Vagina (tissue), 2 donors: ENCODE measurements at regions not wholly inside any gene's neighbourhood (a gene's known extent, or its start where the extent isn't known, plus 50 kb on each side); places are given as distances from the start of the nearest gene placed in this dataset.

ENCODE experiments used
- DNase-seq, 2 donors: peaks; one replicate each; pipeline ENCODE4 v3.0.0-alpha.2; 2017; ENCODE audit errors: extremely low spot score in 2 of 2
- H3K27ac ChIP-seq: fragments of 200-600 bp; sonication (generic); one replicate; pipeline ENCODE4 v1.5.1; 2019
- H3K27me3 ChIP-seq: fragments of 200-600 bp; sonication (generic); one replicate; pipeline ENCODE4 v1.5.1; 2019
- H3K36me3 ChIP-seq, 2 donors: fragments of 200-600 bp; sonication (generic); one replicate each; pipeline ENCODE4 v1.5.1; 2017 to 2019
- H3K4me1 ChIP-seq: fragments of 200-600 bp; sonication (generic); one replicate; pipeline ENCODE4 v1.5.1; 2019
- H3K4me3 ChIP-seq, 2 donors: fragments of 200-600 bp; sonication (generic); 1 replicate in 1 of 2; 2 replicates in 1 of 2; pipeline ENCODE4 v1.5.1; 2016 to 2019
- H3K9me3 ChIP-seq: fragments of 200-600 bp; sonication (generic); one replicate; pipeline ENCODE4 v1.5.1; 2019
- CTCF ChIP-seq, 3 experiments: fragments of 450-650 bp in 2 of 3; fragments of 200-600 bp in 1 of 3; sonication (generic) in 1 of 3; IDR thresholded peaks; one replicate each; pipeline ENCODE4 v1.5.1; 2017 to 2019; ENCODE audit warnings: antibody characterized with exemption in 3 of 3, mild to moderate bottlenecking in 2 of 3, moderate library complexity in 2 of 3
- POLR2A ChIP-seq, 2 donors: fragments of 450-650 bp; IDR thresholded peaks; one replicate each; pipeline ENCODE4 v1.6.1; 2017; ENCODE audit warnings: antibody characterized with exemption in 2 of 2, mild to moderate bottlenecking in 2 of 2, moderate library complexity in 2 of 2
- POLR2AphosphoS5 ChIP-seq, 2 donors: sonication (generic); formaldehyde crosslinking; IDR thresholded peaks; one replicate each; pipeline ENCODE4 v1.9.0; 2017; ENCODE audit warnings: antibody characterized with exemption in 2 of 2, mild to moderate bottlenecking in 2 of 2, low read depth in 1 of 2; ENCODE audit not compliant: insufficient read depth in 1 of 2
- intact Hi-C: fragments of 100-400 bp; cut with DNase I; formaldehyde crosslinking; loops from one replicate; pipeline ENCODE4 v1.15.1; 2023

- Histone ChIP-seq H3K27me3 (no peaks in the 10 kb centered on the region), H3K36me3 (no peaks in the 10 kb centered on the region), H3K9me3 (no peaks in the 10 kb centered on the region), H3K4me3 (no peak overlapping the region), H3K4me1 (no peaks in the 10 kb centered on the region), H3K27ac (peak overlapping the region; percentile 39)
- TF ChIP-seq CTCF (IDR thresholded peaks at IDR 0.05) (no peak), POLR2A (IDR thresholded peaks at IDR 0.05) (no peak), POLR2AphosphoS5 (IDR thresholded peaks at IDR 0.05; ENCODE audit: insufficient read depth in 1 of 2, low read depth in 1 of 2) (no peak)
- no peak for DNase-seq
- intact Hi-C loops: no loop called here
These were observed 214.3 kb downstream of the DLL1 start for GRCh38 chr6:170076466-170077165.

GRCh38 chr6:170075659-170076223 lies 215.1 kb downstream of the DLL1 start:
- Histone ChIP-seq H3K36me3 (no peaks in the 10 kb centered on the region), H3K27ac (peak overlapping the region; percentile 39), H3K27me3 (no peaks in the 10 kb centered on the region), H3K9me3 (no peaks in the 10 kb centered on the region), H3K4me1 (no peaks in the 10 kb centered on the region), H3K4me3 (no peak overlapping the region)
- intact Hi-C loops: no loop called here
- TF ChIP-seq POLR2AphosphoS5 (IDR thresholded peaks at IDR 0.05; ENCODE audit: insufficient read depth in 1 of 2, low read depth in 1 of 2): peak in 1 of 2 donors; percentile 48
- no peak for TF ChIP-seq CTCF (IDR thresholded peaks at IDR 0.05)
- TF ChIP-seq POLR2A (IDR thresholded peaks at IDR 0.05): no peak
- DNase-seq: no peak

DNA sequence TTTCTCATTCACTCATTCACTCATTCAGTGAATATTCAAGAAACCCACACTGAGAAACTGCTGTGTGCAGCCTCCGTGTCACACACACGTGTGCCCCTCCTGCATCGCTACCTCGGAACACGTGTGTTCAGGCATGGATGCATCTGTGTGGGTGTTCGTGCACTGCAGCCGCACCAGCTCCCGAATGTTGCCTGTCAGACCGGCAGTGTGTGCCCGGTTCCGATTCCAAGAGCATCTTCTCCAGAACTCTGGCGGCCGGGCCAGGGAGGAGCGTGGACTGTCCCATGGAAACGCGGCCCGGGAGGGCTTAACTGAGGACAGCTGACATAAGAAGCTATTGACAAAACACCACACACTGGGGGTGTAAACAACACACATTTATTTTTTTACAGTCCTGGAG lies 216.0 kb downstream of the DLL1 start:
- H3K27ac ChIP-seq: peak overlapping the region; percentile 39
- H3K27me3 ChIP-seq: no peaks in the 10 kb centered on the region
- no peaks in the 10 kb centered on the region for H3K4me1 ChIP-seq
- no peaks in the 10 kb centered on the region for H3K9me3 ChIP-seq
- intact Hi-C loops: no loop called here
- no peak for TF ChIP-seq POLR2A (IDR thresholded peaks at IDR 0.05)
- no peak for TF ChIP-seq CTCF (IDR thresholded peaks at IDR 0.05)
- TF ChIP-seq POLR2AphosphoS5 (IDR thresholded peaks at IDR 0.05; ENCODE audit: insufficient read depth in 1 of 2, low read depth in 1 of 2): no peak
- DNase-seq: no peak
- no peak overlapping the region for H3K4me3 ChIP-seq
- H3K36me3 ChIP-seq: no peaks in the 10 kb centered on the region

GRCh38 chr6:170074435-170074834 lies 216.4 kb downstream of the DLL1 start:
- H3K27ac ChIP-seq: no peak overlapping the region
- no peak for TF ChIP-seq POLR2AphosphoS5 (IDR thresholded peaks at IDR 0.05; ENCODE audit: insufficient read depth in 1 of 2, low read depth in 1 of 2)
- TF ChIP-seq POLR2A (IDR thresholded peaks at IDR 0.05): no peak
- no peak for TF ChIP-seq CTCF (IDR thresholded peaks at IDR 0.05)
- DNase-seq: no peak
- H3K4me1 ChIP-seq: no peaks in the 10 kb centered on the region
- H3K9me3 ChIP-seq: no peaks in the 10 kb centered on the region
- intact Hi-C loops: no loop called here
- no peaks in the 10 kb centered on the region for H3K36me3 ChIP-seq
- no peak overlapping the region for H3K4me3 ChIP-seq
- H3K27me3 ChIP-seq: no peaks in the 10 kb centered on the region

- no peak for DNase-seq
- Histone ChIP-seq H3K4me3 (no peak overlapping the region), H3K27ac (no peak overlapping the region), H3K36me3 (no peaks in the 10 kb centered on the region), H3K4me1 (no peaks in the 10 kb centered on the region), H3K9me3 (no peaks in the 10 kb centered on the region), H3K27me3 (no peaks in the 10 kb centered on the region)
- TF ChIP-seq POLR2A (IDR thresholded peaks at IDR 0.05): no peak
- no peak for TF ChIP-seq CTCF (IDR thresholded peaks at IDR 0.05)
- intact Hi-C loops: no loop called here
These were observed 217.0 kb downstream of the DLL1 start for GRCh38 chr6:170073846-170074245.
